Breast epithelium (tissue), 3 donors: ENCODE measurements at regions not wholly inside any gene's neighbourhood (a gene's known extent, or its start where the extent isn't known, plus 50 kb on each side); places are given as distances from the start of the nearest gene placed in this dataset.

Experiments used
- POLR2A ChIP-seq: fragments of 450-650 bp; IDR thresholded peaks from one replicate; pipeline ENCODE4 v1.6.1; 2016; ENCODE audit warnings: antibody characterized with exemption, mild to moderate bottlenecking, moderate library complexity
- TF ChIP-seq, protein P1 (sequence below), 3 donors: fragments of 450-650 bp; IDR thresholded peaks; one replicate each; pipeline ENCODE4 v1.5.1; 2016 to 2017; ENCODE audit warnings: antibody characterized with exemption in 3 of 3, mild to moderate bottlenecking in 3 of 3, moderate library complexity in 3 of 3

- TF ChIP-seq, protein P1, sequence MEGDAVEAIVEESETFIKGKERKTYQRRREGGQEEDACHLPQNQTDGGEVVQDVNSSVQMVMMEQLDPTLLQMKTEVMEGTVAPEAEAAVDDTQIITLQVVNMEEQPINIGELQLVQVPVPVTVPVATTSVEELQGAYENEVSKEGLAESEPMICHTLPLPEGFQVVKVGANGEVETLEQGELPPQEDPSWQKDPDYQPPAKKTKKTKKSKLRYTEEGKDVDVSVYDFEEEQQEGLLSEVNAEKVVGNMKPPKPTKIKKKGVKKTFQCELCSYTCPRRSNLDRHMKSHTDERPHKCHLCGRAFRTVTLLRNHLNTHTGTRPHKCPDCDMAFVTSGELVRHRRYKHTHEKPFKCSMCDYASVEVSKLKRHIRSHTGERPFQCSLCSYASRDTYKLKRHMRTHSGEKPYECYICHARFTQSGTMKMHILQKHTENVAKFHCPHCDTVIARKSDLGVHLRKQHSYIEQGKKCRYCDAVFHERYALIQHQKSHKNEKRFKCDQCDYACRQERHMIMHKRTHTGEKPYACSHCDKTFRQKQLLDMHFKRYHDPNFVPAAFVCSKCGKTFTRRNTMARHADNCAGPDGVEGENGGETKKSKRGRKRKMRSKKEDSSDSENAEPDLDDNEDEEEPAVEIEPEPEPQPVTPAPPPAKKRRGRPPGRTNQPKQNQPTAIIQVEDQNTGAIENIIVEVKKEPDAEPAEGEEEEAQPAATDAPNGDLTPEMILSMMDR (IDR thresholded peaks at IDR 0.05), result no peak
- no peak for TF ChIP-seq POLR2A
Observed at GRCh38 chr15:26024241-26024640, 161.1 kb upstream of the ATP10A start.
